Testis (tissue), 2 donors: ENCODE measurements at regions not wholly inside any gene's neighbourhood (a gene's known extent, or its start where the extent isn't known, plus 50 kb on each side); places are given as distances from the start of the nearest gene placed in this dataset.
"Not testable (repeated sequence)": the region's sequence is repeated elsewhere in the genome, so short reads cannot be mapped to it uniquely, and the experiment has no call there.

Experiments used
- POLR2A ChIP-seq: fragments of 450-650 bp; IDR thresholded peaks from one replicate; pipeline ENCODE4 v1.6.1; 2017; ENCODE audit warnings: antibody characterized with exemption, mild to moderate bottlenecking, moderate library complexity
- TF ChIP-seq, protein P1 (sequence below), 3 experiments: fragments of 450-650 bp in 2 of 3; fragments of 200-600 bp in 1 of 3; sonication (generic) in 1 of 3; IDR thresholded peaks; one replicate each; pipeline ENCODE4 v1.5.1; 2016 to 2019; ENCODE audit warnings: antibody characterized with exemption in 3 of 3, mild to moderate bottlenecking in 2 of 3, moderate library complexity in 1 of 3

- TF ChIP-seq, protein P1, sequence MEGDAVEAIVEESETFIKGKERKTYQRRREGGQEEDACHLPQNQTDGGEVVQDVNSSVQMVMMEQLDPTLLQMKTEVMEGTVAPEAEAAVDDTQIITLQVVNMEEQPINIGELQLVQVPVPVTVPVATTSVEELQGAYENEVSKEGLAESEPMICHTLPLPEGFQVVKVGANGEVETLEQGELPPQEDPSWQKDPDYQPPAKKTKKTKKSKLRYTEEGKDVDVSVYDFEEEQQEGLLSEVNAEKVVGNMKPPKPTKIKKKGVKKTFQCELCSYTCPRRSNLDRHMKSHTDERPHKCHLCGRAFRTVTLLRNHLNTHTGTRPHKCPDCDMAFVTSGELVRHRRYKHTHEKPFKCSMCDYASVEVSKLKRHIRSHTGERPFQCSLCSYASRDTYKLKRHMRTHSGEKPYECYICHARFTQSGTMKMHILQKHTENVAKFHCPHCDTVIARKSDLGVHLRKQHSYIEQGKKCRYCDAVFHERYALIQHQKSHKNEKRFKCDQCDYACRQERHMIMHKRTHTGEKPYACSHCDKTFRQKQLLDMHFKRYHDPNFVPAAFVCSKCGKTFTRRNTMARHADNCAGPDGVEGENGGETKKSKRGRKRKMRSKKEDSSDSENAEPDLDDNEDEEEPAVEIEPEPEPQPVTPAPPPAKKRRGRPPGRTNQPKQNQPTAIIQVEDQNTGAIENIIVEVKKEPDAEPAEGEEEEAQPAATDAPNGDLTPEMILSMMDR (IDR thresholded peaks at IDR 0.05), result not testable (repeated sequence)
- TF ChIP-seq POLR2A, result not testable (repeated sequence)
Observed at GRCh38 chr11:37246092-37246491, 648.1 kb upstream of the RAG2 start.
